ENCODE measurements at regions not wholly inside any gene's neighbourhood (a gene's known extent, or its start where the extent isn't known, plus 50 kb on each side); places are given as distances from the start of the nearest gene placed in this dataset.

DNA sequence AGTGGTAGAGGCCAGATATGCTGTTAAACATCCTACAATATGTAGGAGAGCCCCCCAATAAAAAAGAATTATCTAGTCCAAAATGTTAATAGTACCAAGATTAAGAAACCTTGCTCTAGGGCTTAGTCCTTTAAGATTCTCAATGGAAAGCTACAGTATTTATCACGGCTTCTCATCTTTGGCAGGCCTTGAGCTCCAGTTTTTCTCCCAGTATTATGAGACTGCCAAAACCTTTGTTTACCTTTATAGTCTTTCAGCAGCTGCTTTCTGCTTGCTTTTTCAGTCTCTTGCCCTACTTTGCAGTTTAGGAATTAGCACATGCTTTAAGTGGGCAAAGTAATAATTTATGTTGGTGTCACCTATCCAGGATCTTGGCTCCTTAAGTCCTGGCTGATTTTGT is 59.7 kb downstream of the NHLRC1 start:
- no peak for DNase-seq (ENCODE audit: extremely low read depth, low read depth)
- TF ChIP-seq, protein P1, sequence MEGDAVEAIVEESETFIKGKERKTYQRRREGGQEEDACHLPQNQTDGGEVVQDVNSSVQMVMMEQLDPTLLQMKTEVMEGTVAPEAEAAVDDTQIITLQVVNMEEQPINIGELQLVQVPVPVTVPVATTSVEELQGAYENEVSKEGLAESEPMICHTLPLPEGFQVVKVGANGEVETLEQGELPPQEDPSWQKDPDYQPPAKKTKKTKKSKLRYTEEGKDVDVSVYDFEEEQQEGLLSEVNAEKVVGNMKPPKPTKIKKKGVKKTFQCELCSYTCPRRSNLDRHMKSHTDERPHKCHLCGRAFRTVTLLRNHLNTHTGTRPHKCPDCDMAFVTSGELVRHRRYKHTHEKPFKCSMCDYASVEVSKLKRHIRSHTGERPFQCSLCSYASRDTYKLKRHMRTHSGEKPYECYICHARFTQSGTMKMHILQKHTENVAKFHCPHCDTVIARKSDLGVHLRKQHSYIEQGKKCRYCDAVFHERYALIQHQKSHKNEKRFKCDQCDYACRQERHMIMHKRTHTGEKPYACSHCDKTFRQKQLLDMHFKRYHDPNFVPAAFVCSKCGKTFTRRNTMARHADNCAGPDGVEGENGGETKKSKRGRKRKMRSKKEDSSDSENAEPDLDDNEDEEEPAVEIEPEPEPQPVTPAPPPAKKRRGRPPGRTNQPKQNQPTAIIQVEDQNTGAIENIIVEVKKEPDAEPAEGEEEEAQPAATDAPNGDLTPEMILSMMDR (IDR thresholded peaks at IDR 0.05; ENCODE audit: low read depth, low read length, missing control alignments): no peak
- no peak overlapping the region for H3K4me3 ChIP-seq (replicated peaks; ENCODE audit: low read depth, low read length)

- no peak overlapping the region for H3K4me3 ChIP-seq (replicated peaks; ENCODE audit: low read depth, low read length)
- TF ChIP-seq, protein P1 (IDR thresholded peaks at IDR 0.05; ENCODE audit: low read depth, low read length, missing control alignments): no peak
- no peak for DNase-seq (ENCODE audit: extremely low read depth, low read depth)
Observed at GRCh38 chr6:18058429-18058828, 64.0 kb downstream of the NHLRC1 start.

DNA sequence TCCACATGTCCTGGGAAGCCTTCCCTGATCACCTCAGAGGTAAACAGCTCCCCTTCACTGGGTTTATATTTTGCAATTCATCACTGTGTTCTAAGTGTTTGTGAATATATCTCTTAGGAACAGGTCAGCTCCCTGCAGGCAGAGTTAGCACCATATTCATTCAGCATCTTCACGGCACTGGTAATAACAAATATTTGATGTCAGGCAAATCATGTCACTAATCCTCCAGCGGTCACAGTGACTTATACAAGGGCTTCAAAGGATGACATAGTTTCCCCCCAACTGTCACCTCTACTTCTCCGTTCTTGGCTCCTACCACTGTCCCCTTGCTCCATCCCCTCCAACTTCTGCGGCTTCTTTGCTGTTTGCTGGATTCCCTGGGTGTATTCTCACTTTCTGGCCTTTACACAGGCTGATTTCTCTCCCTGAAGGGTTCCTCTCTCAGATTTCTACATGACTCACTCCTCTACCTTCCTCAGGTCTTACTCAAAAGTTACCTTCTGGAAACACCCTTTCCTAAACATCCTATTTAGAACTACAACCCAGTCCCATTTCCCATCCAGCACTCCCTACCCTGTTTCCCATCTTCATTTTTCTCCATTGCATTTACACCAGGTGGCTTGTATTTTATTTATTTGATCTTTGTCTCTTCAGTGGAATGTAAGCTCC is 66.6 kb downstream of the NHLRC1 start:
- no peak for DNase-seq (ENCODE audit: extremely low read depth, low read depth)
- TF ChIP-seq, protein P1 (IDR thresholded peaks at IDR 0.05; ENCODE audit: low read depth, low read length, missing control alignments): no peak
- no peak overlapping the region for H3K4me3 ChIP-seq (replicated peaks; ENCODE audit: low read depth, low read length)

GRCh38 chr6:18055098-18055497 is 67.4 kb downstream of the NHLRC1 start:
- no peak for DNase-seq (ENCODE audit: extremely low read depth, low read depth)
- TF ChIP-seq, protein P1 (IDR thresholded peaks at IDR 0.05; ENCODE audit: low read depth, low read length, missing control alignments): no peak
- H3K4me3 ChIP-seq (replicated peaks; ENCODE audit: low read depth, low read length): no peak overlapping the region

DNA sequence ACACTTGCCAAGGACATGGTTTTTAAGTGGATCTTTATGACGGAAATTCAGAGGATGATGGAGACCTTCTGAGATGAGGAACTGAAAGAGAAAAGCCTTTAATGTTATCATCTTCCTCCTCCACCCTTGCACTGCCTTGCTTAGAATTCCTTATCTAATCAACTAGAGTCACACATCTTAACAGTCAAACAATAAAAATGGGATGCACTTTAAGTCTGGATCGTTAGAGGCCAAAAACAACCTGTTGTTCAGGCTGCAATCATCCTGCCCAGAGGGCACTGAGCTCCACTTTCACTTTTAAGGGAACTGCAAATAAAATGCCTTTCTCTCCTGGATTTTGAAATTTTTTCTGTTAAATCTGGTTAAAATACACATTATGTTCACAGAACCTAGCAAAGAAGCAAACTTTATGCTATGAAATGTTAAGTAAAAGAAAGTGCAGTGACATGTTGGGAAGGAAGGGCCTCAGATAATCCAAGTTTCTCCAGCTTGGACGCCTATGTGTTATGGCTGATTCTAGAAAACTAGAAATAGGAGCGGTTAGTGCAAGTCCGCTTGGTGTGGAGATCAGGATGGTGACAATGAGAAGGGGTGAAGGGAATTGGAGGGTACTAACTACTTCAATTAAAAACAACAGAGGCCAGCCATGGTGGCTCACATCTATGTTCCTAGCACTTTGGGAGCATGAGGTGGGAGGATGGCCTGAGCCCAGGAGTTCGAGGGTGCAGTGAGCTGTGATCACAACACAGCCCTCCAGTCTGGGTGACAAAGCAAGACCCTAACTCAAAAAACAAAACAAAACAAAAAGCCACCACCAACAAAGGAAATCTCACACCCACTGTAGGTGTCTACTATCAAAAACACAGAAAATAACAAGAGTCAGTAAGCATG is 66.4 kb upstream of the KIF13A start:
- TF ChIP-seq, protein P1 (IDR thresholded peaks at IDR 0.05; ENCODE audit: low read depth, low read length, missing control alignments): no peak
- no peak for DNase-seq (ENCODE audit: extremely low read depth, low read depth)
- H3K4me3 ChIP-seq (replicated peaks; ENCODE audit: low read depth, low read length): no peak overlapping the region

- TF ChIP-seq, protein P1 (IDR thresholded peaks at IDR 0.05; ENCODE audit: low read depth, low read length, missing control alignments): no peak
- peak; percentile 39 for DNase-seq (ENCODE audit: extremely low read depth, low read depth)
- H3K4me3 ChIP-seq (replicated peaks; ENCODE audit: low read depth, low read length): no peak overlapping the region
Observed at GRCh38 chr6:18053078-18053477, 65.6 kb upstream of the KIF13A start.
